Activated CD8-positive, alpha-beta memory T cell treated with anti-CD3 and anti-CD28 coated beads for 4 hours (primary cell): ENCODE measurements at regions not wholly inside any gene's neighbourhood (a gene's known extent, or its start where the extent isn't known, plus 50 kb on each side); places are given as distances from the start of the nearest gene placed in this dataset.

Experiments
- DNase-seq, 2 donors: peaks; one replicate each; pipeline ENCODE4 v3.0.0-alpha.2; 2020; ENCODE audit warnings: low read depth in 2 of 2

DNA sequence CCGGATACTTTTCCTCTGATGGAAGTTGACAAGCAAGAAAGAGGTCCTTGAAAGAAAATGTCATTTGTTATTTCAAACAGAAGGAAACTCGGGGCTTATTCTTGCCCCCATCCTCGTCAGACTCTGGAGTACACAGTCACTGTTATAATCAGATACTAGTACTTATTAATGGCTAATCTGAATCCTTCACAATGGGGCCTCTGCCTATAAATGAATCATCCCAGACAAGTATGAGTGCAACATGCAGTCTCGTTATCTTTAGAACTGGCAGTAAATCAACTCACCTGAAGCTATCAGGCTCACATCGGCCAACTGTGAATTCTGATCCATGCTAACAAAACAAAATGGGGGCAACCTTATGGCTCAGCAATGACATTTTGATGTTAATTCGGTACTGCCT lies 216.7 kb downstream of the GRIN2B start:
- no peak for DNase-seq

DNA sequence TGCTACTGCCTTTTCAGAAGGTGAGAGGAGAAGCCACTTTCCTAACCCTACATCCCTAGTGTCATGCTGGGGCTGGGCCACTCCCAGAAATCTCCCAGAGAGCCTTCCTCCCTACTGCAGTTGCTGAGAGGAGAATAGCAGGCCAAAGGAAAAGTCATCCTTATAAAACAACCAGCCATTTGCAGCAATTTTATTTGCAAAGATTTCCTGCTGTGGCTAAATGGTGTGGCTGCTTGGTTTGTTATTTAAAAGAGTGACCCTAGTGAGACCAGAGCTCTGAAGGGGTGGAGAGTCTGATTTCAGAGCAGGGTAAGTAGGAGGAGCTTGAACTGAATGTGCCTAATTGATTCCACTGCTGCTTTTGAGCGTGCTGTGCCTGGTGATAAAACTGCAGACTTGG lies 232.0 kb downstream of the GRIN2B start:
- DNase-seq, result no peak

DNA sequence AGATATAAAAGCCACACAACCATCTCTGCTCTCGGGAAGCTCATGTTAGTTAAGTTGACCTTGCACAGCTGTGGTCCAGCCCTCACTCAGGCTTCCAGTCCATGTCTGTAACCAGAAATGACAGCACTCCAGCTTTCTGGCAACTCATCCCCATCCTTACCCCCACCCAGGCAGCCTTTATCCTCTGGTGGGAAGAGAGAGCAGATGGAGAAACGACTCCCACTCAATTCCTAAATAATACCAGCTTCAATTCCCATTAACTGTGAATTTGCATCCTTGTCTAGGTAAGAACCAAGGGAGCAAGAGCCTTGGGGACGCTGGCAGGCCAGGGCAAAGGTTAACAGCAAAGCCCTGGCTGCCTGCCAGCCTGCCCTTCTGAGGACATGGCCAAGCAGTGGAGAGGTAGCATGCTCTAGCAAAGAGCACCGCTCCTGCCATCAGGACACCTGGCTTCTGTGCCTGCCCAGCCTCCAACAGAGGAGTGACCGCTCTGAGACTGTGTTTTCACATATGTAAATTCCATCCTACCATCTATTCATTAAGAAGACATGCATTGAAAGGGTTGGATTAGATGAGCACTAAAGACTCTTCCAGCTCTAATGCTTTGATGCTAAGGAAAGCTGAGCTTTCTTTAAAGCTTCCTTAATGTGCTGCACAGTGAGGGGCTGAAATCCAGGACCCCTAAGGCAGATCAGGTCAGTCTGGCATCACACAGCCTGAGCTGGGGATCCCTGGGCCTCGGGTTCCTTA lies 236.1 kb downstream of the GRIN2B start:
- DNase-seq, result no peak

DNA sequence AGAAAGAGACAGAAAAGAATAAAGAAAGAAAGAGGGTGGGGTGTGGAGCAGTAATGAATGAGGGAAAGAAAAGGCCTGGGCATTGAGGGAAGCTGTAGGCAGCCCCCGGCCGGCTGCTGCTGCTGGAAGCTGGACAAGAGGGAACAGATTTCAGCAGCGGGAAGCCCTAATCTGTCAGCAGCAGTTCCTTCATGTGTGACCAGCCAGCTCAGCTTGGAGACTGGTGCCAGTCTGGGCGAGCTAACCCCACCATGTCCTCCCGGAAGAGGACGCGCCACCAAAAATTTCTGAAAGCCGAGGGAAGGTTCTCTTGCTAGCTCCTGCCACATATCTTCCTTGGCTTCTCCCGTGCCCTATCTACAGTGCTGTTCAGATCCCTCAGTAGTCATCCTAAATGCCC lies 236.8 kb downstream of the GRIN2B start:
- no peak for DNase-seq

DNA sequence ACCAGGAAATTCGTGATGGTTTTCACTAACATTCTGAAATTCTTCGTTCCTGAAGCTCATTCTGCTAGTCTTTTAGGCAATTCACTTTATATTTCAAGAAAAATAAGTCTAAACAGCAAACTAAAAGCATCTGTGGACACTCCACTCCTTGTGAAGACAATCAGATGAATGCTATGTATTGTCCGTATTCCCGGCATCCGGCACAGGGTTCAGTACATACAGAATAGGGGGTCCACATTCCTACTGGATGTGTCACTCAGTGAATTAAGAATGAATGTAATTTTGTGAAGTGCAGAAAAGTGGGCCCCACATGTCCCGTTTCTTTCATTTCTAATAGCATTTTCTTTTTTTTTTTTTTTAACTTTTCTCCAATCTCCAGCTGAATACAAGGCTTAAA lies 241.3 kb downstream of the GRIN2B start:
- no peak for DNase-seq

DNA sequence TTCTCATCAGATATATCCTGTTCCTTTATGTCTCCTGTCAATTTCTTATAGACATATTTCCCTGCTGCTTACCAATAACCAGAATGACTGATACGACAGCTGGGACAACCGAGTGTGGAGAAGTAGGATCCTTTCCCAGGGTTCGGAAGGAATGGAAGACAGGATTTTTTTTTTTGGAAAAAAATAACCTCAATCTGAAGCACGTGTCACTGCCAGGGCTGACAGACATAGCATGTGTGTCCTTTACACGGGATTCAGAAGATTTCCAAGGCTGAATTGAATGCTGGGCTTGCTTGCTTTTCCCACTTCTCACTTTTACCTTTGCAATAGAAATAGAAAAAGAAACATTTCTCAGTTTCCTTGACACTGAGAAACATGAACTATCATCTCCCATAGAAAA lies 245.7 kb downstream of the GRIN2B start:
- no peak for DNase-seq

DNA sequence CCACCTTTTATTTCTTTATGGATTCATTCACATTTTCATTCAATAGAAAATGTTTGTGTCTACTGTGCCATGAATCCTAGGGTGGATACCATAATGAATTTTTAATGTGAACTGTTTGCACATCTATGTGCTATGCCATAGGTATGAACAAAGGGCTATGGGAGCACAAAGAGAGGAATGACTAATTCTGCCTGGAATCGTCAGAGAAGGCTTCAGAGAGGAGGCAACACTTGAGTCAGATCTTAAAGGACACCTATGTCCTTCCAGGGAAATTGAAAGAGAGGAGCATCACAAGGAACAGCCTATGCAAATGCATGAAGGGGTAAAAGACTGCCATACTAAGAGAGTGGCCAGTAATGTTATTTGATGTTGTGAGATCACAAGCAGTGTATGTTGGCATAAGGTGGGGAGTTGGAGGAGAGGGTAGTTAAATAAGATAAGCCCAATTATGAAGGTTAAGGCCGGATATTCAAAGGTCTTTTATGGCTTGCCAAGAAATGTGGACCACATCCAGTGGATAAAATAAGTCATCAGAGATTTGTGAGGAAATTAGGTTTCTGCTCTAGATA lies 246.7 kb downstream of the GRIN2B start:
- no peak for DNase-seq

DNA sequence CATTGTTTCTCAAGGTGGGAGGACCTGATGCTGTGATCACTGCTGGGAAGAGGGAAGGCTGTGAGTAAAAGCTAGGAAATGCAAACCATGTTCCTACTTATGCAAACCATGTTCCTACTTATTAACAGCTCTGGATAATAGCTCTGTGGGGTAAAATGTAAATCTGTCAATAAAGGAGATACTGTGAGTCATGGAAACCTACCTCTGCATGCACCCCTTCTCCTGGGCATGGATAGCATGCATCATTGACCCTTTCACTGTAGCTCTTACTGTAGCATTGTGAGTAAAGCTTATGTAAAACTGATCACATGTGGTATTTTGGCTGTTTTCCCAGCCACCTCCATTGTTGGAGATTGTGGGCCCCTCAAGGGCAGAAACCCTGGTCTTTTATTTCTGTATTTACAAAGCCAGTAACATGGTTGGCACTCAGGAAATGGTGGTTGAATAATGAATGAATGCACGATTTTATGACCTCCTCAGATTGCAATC lies 253.7 kb downstream of the GRIN2B start:
- DNase-seq, result no peak

DNA sequence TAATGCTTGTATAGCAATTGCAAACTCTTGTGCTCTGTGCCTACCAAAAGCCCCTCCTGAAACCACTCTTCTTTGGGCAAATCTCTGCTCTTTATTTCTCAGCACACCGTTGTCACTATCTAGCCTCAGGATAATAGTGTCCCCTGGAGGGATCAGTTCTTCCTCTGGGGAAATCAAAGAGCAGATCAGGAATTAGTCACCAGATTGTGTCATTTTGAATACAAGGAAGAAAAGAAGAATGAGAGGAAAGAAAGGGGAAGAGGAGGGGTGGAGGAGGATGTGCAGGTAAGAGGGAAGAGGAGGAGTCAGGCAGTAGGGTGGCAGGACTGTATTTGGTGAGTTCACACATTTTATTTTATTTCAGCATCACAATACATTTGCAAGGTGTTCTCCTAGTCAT lies 256.4 kb downstream of the GRIN2B start:
- DNase-seq, result no peak

DNA sequence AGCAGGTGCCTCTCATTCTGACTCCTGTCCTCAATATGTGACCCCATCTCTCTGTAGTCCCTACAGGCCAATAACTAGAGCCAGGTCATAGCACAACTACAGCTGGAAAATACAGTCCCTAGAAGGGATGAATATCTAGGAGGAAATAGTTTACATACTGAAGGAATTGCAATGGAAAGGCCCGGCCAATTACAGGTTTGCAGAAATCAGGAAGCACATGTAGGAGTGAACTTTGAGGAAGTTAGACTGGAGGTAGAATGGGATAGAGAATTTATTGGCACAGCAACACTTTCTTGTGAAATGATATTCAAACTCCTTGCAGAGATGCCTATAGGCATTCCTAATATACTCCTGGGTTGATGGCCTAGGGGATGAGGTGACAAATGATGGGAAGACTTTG lies 257.3 kb downstream of the GRIN2B start:
- DNase-seq, result no peak

DNA sequence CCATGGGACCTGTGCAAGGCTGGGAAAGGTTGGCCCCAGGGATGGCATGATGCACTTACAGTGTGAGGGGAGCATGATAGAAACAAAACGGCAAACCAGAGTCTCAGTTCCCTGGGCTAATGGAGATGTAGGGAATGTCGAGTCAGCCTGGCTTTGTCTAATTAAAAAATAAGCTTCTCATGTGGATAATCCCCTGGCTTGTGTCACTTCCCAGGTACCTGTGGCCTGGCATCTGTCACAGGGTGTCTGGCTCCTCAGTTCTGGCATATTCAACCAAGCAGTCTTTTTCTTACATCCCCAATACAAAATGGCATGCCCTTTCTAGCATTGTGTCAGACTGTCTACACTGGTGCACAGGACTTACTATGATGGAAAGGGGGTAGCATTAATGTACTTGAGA lies 261.4 kb downstream of the GRIN2B start:
- no peak for DNase-seq

DNA sequence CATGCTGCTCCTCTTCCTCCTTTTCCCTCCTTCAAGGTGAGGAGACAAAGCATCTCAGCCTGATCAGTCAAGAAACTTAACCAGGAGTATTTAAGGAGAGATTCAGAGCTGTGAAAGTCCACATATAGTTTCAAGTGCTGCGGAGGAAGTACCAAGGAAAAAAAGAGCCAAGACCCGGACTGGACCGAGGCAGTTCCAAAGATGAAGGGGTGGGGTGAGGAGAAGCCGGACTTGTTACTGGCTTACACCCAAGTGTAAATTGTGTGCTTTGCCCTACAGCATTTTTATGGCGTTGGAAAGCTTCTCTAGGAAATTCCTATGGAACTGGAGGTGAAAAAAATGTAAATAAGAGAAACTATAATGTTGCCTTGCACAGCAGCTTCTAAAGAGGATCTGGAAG lies 263.1 kb downstream of the GRIN2B start:
- no peak for DNase-seq

DNA sequence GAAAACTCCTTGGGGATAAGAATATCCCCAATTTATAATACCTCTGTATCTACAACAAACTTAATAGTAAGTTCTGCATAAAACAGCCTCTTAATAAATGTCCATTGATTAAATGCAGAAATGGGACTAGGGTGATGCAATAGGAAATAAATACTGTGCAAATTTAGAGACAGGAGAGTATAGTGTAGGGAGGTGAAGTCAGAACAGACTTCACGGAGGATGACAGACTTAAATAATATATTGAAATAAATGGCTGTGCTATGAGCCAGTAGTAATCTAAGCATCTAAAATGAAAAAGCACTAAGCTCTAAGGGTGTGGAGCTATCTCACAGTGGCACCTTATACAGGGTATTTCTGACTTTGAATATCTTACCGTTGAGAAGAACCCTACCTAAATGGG lies 265.3 kb downstream of the GRIN2B start:
- no peak for DNase-seq

DNA sequence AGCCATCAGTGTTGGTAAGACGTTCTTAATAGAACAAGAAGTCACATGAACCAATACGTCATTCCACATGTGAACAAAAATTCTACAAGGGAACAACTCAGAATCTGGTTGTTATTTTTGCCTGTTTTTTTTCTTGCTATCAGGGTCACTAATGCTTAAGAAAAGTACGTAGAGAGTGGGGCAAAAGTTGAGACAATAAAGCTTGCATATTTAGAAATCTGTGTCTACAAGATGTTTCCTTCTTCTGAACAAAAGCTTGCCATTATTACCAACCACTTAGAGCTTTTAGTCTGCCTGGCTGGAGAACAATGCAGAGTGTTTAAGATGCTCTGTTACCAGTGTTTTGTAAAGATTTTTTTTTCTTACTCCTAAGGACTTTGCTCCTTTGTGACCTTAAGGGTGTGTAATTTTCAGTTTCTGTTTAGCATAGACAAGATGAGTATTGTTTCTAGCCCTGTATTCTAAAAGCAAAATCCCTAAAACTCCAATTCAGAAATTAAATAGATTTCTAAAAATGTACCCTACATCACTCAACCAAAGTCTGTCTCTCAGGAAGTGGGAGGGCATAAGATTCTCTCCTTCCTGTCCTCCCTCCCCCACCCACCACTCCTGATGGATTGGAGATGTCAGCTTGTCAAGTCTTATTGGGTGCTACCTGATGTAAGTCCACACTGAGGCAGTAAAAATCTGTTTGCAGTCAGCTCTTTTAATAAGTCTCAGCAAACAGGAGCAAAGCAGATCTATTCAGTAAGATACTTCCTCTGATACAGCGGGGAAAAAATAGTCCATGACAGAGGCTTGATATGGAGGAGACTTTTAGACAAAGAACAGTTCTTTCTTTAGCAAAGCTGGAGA lies 267.6 kb downstream of the GRIN2B start:
- DNase-seq, result no peak

DNA sequence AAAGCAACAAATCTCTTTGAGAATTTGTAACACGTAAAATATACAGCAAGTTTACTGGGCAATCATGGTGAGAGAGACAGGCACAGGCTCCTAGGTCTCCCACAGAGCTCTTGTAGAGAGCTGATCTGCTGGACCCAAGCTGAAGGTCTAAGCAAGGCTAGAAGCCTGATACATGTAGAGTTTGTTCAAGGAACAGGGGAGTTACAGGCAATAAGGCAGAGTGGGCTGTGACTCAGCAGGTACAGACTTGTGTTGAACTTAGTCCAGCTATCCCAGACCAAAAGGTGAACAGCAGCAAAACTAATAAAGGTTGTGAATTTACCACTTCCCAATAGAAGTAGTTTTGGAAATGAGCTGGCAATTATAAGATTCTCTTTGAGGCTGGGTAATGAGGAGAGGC lies 273.6 kb downstream of the GRIN2B start:
- no peak for DNase-seq

DNA sequence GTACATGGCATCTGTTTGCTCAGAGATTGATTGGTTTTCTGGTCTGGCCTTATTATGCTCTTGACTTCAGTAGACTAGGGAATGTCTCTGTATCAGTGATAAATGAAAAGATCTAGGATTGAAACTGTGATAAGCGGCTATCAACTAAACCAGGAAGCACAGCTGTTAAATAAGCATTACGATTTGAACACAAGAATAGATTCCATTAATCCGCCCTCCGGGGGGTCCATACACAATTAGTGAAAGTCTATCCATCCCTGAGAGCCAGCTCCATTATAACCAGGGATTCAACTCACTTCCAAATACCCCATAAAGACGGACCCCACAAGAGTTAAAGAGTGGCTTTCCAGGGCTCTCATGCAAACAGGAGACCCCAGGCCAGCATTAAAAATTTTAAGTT lies 279.0 kb downstream of the GRIN2B start:
- DNase-seq, result no peak

DNA sequence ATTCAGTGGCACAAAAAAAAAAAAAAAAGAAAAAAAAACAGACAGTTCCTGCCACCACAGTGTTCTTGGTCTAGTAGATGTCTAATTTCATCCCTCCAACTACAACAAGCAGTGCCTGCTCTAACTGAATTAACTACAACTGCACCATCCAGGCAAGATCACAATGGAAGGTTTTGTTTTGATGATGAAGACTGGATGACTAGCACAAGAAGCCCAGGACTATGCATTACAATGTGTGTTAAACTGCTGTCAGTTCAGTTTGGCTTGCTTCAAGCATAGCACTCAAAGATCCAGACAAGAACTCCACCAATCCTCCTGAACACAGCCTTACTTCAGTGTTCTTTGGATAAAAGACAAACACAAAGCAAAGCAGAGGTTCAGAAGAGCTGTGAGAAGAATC lies 279.9 kb downstream of the GRIN2B start:
- DNase-seq, result no peak

DNA sequence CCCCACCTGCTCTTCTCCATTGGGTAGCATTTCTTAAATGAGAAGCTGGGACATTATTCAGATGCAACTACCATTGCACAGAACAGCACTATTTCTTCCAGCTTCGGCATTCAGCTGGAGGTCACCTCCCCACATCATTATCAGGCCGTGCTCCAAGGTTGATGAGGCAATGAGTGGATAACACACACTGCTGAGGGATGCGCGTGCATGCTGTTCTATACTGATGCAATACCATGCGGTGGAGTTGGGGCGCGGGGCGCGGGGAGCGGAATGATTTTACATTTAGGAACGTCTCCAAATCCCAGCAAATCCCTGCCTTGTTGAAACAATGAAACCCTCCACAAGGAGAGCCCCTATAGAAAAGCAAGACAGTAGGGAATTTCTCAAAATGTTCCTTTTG lies 283.4 kb downstream of the GRIN2B start:
- no peak for DNase-seq

DNA sequence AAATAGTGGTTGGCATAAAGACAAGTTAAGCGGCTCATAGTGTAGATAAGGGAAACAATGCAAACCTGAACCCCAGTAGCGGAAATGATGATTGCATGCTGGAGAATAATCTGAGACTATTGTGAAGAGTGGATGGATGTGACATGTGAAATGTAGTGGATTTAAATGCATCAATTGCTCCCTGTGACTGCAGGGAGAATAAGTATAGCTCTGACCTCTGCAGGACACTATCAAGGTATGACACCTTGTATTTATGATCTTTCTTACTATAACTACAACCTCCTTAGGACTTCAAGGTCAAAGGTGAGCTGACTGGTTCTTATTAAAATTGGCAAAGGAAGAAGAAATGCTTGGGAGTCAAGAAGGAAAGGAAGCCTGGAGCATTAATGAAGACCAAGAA lies 285.6 kb downstream of the GRIN2B start:
- no peak for DNase-seq

DNA sequence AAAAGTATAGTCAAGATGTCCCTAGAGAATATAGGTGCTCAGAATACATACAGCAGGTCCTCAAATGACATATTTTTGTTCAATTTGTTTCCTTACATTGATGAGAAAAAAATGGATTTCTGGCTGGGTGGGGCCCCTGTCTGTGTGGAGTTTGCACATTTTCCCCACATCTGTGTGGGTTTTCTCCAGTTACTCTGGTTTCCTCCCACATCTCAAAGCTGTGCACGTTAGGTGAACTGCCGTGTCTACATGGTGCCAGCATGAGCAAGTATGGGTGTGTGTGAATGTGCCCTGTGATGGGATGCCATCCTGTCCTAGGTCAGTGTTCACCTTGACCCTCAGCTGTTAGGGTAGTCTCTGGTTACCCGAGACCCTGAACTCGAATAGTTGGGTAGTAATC lies 289.1 kb downstream of the GRIN2B start:
- no peak for DNase-seq

DNA sequence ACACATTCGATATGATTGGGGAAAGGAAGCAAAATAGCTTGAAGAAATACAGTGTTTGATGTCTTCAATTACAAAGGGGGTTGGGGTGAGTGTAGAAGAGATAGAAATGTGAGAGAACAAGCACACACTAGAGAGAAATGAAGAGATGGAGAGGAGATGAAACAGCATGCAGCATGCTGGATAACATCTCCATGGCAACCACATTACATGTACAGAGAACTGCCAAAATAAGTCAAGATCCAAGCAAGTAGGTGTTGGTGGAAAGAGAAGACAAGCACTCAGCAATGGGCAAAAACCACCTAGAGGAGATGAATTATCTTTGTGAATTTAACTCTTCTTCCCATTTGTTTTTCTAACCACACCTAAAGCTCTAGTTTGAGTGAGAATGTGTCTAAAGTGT lies 289.8 kb downstream of the GRIN2B start:
- no peak for DNase-seq

DNA sequence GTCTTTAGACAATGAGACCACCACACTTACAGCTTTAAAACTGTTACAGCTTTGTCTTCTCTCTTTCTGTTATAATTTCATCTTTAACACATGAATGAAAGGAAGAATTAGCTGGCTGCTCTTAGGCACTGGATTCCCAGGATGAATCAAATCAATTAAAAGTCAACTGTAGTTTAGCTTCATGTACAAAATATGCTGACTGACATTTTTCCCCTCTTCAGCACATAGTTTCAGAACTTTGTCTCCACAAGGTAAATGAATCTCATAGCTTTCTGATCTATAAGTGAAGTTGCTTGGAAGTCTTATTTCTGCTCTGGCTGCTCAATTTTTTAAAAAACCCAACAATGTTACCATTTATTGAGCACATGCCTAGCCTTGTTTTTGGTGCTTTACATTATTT lies 293.8 kb downstream of the GRIN2B start:
- DNase-seq, result no peak

DNA sequence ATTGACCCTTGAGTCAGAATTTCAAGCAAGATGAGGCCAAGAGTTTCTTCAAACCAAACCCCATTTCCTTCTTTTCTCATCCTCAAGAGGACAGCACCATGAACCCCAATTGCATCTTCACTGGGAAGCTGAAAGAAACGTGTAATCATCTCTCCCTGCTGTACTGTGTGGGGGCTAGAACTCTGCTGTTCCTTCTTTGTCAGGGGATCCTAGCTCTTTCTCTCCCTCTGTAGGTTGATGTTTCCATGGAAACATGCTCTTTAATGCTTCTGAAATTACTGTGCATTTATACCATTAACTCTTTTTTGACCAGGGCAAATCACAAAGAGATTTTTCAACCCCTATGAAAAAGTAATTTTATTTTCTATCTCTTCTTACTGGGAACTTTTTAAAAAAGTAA lies 295.1 kb downstream of the GRIN2B start:
- no peak for DNase-seq
